Stimulated activated CD8-positive, alpha-beta memory T cell treated with anti-CD3 and anti-CD28 coated beads, Interleukin-15, amount 100 ng/mL, for 4 hours (primary cell): ENCODE measurements at regions not wholly inside any gene's neighbourhood (a gene's known extent, or its start where the extent isn't known, plus 50 kb on each side); places are given as distances from the start of the nearest gene placed in this dataset.
A peak's percentile ranks its signal among the peaks of the same experiment; 100 is the strongest.

ENCODE experiments used
- DNase-seq, 2 donors: peaks; one replicate each; pipeline ENCODE4 v3.0.0-alpha.2; 2020; ENCODE audit warnings: low read depth in 2 of 2

DNA sequence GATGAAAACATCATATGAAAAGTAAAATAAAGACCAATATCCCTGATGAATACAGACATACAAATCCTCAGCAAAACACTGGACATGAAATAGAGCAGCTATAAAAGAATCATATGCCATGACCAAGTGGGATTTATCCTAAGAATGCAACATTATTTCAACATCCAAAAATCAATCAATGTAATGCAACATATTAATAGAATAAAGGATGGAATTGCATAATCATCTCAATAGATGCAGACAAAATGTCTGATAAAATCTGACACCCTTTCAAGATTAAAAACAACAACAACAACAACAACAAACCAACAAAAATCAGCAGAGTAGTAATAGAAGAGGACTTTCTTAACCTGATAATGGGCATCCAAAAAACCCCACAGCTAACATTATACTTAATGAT, 63.8 kb upstream of the IL1R1 start:
- DNase-seq: no peak

DNA sequence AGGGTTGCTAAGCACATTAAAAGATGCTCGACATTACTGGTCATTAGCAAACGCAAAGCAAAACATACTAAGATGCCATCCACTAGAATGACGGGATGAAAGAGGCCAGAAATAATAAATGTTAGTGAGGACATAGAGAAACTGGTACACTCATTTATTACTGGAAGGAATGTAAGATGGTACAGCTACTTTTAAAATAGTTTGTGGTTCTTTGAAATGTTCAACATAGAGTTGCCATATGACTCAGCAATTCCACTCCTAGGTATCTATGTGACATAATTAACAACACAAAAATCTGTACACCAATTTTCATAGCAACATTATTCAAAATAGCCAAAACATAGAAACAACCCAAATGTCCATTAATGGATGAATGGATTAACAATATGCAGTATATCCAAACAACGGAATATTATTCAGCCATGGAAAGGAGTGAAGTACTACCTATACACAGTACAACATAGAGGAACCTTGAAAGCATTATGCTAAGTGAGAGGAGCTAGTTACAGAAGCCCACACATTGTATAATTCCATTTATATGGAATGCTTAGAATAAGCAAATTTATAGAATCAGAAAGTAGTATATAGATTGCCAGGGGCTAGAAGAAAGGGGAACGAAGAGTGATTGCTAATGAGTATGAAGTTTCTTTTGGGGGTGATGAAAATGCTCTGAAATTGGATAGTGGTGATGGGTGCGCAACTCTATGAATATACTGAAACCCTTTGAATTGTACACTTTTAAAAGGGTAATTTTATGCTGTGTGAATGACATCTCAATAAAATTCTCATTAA, 61.9 kb upstream of the IL1R1 start:
- DNase-seq: no peak

- no peak for DNase-seq
Observed at GRCh38 chr2:102081243-102081522, 61.4 kb upstream of the IL1R1 start.

- DNase-seq: no peak
Observed at GRCh38 chr2:102081606-102082005, 60.9 kb upstream of the IL1R1 start.

DNA sequence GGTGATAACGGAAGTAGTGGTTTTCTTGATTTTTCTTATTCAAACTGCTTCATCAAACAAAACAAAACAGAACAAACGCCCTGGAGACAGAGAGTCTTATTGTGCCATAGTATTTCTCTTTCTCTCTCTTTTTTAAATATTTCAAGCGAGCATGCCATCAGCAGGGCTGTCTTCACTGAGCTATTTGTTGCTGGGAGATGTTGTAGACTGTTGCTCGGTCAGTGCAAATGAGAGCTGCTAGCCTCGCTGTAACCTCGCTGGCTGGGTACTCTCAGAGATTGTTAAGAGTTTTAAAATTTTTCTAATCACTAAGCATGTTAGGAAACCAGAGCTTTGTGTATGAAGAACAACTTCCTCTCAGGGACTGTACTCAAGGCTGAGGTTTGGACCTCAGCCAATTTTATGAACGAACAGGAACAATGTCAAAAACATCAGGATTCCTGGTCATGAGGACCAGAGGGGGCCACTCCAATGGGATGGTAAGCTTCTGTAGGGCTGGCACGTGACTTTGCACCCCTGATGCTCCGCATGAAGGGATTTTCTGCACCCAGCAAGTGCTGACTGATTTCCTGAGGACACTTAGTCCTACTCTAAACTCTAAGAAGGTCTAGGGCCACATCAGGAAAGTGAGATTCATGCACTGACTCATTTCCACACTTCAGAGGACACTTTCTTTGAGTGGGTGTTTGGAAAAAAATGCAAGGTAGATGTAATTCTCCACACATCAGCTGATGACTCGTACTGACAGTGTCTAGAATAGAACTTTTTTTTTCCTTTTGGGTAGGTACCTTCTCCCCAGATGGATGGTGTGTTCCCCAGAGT, 59.8 kb upstream of the IL1R1 start:
- peak; percentile 20 to 21 for DNase-seq

DNA sequence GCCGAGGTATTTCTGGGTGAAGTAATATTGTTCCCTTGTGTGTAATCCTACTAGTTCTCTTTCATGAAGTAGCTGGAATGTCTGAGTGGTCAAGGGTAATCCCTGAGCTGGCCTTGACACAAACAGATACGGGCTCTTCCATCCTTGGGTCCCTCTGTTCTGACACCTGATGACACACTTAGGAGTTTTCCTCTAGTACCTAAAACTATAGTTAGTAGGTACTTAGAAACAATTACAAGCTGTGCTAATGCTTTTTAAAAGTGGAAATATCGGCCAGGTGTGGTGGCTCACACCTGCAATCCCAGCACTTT, 59.2 kb upstream of the IL1R1 start:
- DNase-seq: no peak

DNA sequence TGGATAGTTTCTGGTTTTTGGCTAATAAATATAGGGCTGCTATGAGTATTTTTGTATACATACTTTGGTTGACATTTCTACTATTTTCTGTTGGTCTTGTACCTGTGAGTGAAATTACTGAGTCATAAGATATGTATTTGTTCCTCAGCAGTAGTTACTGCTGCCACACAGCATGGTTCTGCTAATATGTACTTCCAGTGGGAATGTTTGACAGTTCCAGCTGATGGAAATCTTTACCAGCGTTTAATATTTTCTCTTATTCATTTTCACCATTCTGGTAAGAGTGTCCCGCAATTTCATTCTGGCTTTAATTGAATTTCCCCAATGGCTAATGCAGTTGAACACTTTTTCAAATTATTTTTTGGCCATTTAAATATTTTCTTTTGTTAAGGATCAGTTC, 57.9 kb upstream of the IL1R1 start:
- no peak for DNase-seq

GRCh38 chr2:102085238-102085637, 57.3 kb upstream of the IL1R1 start:
- no peak for DNase-seq

- no peak for DNase-seq
Observed at GRCh38 chr2:102086150-102086872, 56.2 kb upstream of the IL1R1 start.

DNA sequence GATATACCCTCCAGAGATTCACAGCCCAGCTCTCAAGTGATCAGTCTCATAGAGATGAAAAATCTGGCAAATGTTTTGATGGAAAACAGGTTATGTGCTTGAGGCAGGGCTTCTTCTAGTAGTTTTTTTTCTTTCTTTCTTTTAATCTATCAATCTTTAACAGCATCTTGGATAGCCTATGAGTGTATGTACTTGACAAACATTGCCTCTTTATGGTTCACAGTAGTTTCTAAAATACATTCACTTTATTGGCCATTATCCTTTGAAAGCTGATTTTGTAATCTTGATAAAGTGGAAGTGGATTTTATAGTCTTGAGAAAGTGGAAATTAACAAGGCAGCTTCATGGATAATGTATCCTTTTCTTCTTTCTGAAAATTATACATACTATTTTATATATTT, 51.4 kb upstream of the IL1R1 start:
- DNase-seq: no peak

DNA sequence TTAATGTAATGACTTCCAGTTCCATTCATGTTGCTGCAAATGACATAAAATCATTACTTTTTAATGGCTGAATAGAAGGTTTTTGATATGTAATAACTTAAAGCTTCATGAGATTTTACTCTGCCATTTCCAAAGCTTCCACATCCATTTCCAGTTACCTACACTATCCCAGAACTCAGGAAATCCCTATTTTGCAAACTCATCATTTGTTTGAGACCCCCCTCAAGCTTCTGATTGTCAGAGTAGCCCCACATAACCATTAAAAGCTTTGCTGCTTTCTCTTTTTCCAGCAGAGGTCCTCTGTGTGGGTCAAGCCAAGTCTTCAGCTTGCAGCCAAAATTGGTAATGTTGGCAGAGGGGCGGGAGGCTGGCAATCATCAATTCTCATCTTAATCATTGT, 50.6 kb upstream of the IL1R1 start:
- no peak for DNase-seq

- DNase-seq: no peak
Observed at GRCh38 chr2:102092535-102092934, 50.0 kb upstream of the IL1R1 start.
